ENCODE measurements at regions not wholly inside any gene's neighbourhood (a gene's known extent, or its start where the extent isn't known, plus 50 kb on each side); places are given as distances from the start of the nearest gene placed in this dataset.

DNA sequence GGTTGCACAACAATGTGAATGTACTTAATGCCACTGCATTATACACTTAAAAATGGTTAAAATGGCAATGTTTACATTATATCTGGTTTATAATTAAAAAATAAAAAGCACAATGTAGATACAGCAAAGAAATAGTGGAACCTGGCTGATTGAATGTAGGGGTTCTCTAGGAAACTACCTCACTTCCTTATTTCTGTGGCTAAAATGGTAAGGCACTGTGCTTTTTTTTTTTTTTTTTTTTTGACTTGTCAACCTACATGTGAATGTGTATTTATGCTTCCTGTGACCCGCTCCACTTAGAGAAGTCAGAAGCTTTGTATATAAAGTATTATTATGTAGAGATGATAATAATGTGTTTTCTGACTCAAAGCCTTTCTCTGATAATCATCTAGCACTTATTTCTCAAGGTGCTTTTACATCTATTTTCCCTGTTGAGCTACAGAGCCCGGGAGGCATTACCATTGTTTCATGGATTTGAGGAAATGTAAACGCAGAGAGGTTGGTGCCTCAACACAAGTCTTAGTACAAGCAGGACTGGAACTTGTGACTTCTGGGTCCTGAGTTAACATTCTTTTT lies 55.0 kb downstream of the SOX4 start:
- no peak for DNase-seq (ENCODE audit: low read depth in 1 of 2, low spot score in 1 of 2)

DNA sequence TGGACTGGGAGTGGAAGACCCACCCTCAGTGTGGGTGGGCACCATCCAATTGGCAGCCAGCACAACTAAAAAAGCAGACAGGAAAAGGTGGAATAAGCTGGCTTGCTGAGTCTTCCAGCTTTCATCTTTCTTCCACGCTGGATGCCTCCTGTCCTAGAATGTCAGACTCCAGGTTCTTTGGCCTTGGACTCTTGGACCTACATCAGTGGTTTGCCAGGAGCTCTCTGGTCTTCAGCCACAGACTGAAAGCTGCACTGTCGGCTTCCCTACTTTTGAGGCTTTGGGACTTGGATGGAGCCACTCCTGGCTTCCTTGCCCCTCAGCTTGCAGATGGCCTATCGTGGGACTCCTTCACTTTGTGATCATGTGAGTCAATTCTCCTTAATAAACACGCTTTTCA lies 59.8 kb downstream of the SOX4 start:
- DNase-seq (ENCODE audit: low read depth in 1 of 2, low spot score in 1 of 2) = no peak

- DNase-seq (ENCODE audit: low read depth in 1 of 2, low spot score in 1 of 2) = no peak
Observed at GRCh38 chr6:21653905-21654304, 60.4 kb downstream of the SOX4 start.

GRCh38 chr6:21654361-21654760 lies 60.8 kb downstream of the SOX4 start:
- DNase-seq (ENCODE audit: low read depth in 1 of 2, low spot score in 1 of 2) = no peak

- DNase-seq (ENCODE audit: low read depth in 1 of 2, low spot score in 1 of 2) = no peak
Observed at GRCh38 chr6:21663966-21664313, 70.4 kb downstream of the SOX4 start.

DNA sequence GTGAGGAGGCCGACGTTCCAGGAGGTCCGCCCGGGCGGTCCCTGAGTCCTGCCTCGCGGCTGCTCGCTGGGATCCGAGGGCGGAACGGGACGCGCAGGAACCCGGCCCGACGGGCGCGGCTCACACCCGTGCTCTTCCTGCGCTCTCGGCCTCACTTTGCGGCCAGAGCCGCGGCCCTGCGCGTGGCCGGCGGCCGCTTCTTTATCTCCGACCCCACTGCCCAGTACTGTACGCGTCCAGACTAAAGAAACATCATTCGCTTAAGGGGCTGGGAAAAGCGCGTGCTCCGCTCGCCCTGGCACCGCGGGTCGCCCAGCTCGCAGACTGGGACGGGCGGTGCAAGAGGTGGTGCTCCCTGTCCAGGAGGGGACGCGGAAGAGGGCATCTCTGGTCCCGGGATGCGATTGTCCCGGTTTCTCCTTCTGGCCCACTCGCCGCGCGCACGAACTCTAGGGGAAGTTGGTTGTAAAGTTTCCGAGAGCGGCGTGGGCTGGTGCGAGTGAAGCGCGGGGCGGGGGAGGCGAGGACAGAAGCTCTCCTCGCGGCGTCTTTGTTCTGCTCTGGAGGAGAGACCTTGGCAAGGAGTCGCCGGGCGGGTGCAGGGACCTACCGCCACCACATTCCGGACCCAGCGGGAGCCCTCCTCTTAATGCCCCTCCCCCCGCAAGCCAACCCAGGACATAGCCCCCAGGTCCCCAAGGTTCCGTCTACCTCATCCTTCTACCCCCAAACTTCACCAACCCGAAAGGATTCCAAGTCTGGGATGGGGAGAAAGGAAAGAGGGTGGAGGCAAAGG lies 71.0 kb downstream of the SOX4 start:
- no peak for DNase-seq (ENCODE audit: low read depth in 1 of 2, low spot score in 1 of 2)

DNA sequence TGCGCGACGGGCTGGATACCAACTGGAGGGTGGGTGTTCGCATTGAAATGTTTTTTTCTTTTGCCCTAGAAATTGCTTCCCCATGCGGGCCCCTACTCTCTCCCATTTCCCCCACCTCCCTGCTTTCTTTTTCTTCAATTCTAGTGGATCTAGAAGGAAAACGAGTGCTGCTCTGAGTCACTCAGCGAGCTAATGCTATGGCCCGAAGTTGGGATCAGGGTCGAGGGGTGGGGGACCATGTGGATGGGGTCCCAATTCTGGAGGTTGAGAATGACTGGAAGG lies 71.5 kb downstream of the SOX4 start:
- no peak for DNase-seq (ENCODE audit: low read depth in 1 of 2, low spot score in 1 of 2)

GRCh38 chr6:21665392-21666200 lies 72.0 kb downstream of the SOX4 start:
- no peak for DNase-seq (ENCODE audit: low read depth in 1 of 2, low spot score in 1 of 2)

GRCh38 chr6:21666201-21666691 lies 72.7 kb downstream of the SOX4 start:
- DNase-seq (ENCODE audit: low read depth in 1 of 2, low spot score in 1 of 2) = no peak

DNA sequence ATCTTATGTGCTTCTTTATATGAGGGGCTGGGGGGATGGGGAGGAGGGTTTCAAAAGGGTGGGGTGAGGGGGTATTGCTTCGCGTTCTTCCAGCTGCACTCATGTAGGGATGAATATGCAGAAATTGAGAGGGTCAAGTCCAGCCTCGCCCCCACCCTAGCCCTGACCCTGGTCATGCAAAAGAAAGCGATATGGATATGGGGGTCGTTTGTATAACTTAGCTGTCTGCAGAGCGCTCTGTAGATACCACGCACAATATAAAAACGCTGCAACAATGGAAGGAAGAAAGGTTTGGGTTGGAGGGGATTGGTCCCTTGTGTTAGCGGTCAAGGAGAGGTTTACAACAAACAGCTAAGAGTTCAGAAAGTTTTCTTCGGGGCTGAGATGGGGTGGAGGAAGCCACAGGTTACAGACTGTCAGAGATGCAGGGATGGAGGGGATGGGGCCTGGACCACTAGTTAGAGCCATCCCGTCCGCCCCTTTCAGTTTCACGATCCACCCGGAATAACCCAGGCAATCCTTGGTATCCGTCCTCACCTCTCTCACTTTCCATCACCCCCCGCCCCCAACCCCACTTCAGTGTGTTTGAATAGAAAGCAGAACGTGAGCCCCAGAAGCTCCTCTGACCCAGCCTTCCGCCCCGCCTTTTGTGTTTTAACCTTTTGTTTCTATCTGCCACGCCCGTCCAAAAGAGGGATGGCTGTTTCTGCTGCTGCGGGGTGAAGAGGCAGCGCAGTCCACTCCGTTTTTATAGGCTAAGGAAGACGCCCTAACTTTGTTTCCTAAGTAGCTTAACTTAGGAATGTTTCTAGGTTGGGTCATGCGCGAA lies 73.5 kb downstream of the SOX4 start:
- DNase-seq (ENCODE audit: low read depth in 1 of 2, low spot score in 1 of 2) = no peak

DNA sequence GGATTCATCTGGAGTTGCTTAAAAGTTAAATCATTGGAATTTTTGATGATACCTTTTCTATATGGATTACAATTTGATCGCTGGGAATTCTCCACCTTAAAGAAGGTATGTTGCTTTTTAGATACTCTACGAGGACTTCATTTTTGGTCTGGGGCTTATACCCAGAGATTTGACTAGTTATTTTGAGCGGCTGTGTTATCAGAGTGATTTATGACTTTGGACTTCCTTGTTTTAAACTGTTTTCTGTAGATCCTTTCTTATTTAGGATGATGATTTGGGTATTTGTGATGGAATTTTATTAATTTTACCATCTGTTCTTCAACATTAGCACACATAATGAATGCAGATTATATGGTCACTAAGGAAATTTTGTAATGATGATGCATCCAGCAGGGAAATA lies 75.2 kb downstream of the SOX4 start:
- DNase-seq (ENCODE audit: low read depth in 1 of 2, low spot score in 1 of 2) = no peak

GRCh38 chr6:21676769-21677168 lies 83.2 kb downstream of the SOX4 start:
- DNase-seq (ENCODE audit: low read depth in 1 of 2, low spot score in 1 of 2) = no peak

- no peak for DNase-seq (ENCODE audit: low read depth in 1 of 2, low spot score in 1 of 2)
Observed at GRCh38 chr6:21678990-21679389, 85.4 kb downstream of the SOX4 start.

DNA sequence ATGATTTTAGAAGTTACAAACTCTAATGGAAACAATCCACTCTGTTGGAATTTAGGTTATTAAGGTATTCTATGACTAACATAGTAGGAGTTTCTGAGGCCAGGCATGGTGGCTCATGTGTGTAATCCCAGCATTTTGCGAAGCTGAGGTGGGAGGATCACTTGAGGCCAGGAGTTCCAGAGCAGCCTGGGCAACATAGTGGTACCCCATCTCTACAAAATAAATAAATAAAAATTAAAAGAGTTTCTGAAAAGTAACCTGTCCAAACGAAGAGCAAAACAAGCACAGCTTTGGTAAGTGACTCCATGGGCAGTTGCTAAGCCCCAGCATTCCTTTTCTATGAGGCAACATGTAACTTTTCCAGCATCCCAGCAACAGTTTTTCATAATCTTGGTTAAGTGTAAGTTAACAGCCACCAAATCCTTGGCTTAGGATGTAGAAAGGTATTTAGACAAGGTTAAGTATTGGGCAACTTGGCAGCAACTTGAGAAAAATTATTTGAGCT lies 86.3 kb downstream of the SOX4 start:
- no peak for DNase-seq (ENCODE audit: low read depth in 1 of 2, low spot score in 1 of 2)

DNA sequence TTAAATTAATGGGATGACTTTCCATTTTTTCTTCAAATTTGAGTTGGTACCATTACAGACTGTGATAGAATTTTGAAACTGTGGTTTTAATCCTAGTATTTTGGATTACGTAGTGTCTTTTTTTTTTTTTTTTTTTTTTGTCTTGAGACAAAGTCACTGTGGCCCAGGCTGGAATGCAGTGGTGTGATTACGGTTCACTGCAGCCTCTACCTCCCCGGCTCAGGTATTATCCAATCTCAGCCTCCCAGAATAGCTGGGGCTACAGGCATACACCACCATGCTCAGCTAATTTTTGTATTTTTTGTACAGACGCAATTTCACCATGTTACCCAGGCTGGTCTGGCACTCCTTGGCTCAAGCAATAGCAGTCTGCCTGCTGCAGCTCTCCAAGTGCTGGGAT lies 87.1 kb downstream of the SOX4 start:
- DNase-seq (ENCODE audit: low read depth in 1 of 2, low spot score in 1 of 2) = no peak

GRCh38 chr6:21690489-21690888 lies 96.9 kb downstream of the SOX4 start:
- DNase-seq (ENCODE audit: low read depth in 1 of 2, low spot score in 1 of 2) = no peak

GRCh38 chr6:21691685-21692346 lies 98.3 kb downstream of the SOX4 start:
- no peak for DNase-seq (ENCODE audit: low read depth in 1 of 2, low spot score in 1 of 2)

DNA sequence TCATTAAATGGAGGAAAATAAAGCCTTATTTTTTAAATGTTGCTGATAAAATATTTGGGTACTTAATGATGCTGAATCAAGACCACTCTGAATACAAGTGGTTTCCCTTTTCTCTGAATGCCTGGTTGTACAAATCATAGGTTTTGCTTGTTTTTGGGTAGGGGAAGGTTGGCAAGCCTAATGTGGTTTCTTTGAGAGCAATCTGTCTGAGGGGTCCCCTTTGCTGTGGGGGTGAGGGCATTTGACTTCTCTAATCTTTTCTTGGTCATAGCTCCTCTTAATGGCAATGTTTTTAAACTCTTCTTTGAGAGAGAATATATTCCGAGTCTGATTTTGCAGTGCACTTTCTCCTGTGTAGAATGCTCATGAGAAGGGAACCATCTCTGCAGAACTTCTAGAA lies 99.2 kb downstream of the SOX4 start:
- no peak for DNase-seq (ENCODE audit: low read depth in 1 of 2, low spot score in 1 of 2)

DNA sequence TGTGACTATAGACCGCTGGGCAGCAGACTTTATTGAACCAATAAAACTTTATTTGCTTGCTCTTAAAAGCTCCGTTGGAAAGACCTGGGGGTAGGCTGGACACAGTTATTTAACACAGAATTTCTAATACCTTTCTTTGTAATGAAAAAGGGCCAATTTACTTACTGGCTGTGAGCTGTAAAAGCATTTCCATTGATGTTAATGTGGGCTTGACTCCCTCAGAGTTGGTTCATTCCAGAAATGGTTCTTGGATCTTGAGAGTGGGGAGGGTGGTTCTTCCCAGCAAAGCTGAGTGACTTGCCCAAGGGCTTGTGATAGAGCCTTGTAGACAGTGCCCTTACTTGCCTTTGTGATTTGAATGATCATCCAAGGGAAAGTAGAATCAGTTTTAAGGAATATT lies 100.6 kb downstream of the SOX4 start:
- DNase-seq (ENCODE audit: low read depth in 1 of 2, low spot score in 1 of 2) = no peak

- DNase-seq (ENCODE audit: low read depth in 1 of 2, low spot score in 1 of 2) = no peak
Observed at GRCh38 chr6:21707524-21708319, 114.2 kb downstream of the SOX4 start.

Measured in stimulated activated CD4-positive, alpha-beta T cell treated with anti-CD3 and anti-CD28 coated beads, Interleukin-15, amount 100 ng/mL, for 1 hour (primary cell).